HG02885 (cell line): ENCODE measurements at regions not wholly inside any gene's neighbourhood (a gene's known extent, or its start where the extent isn't known, plus 50 kb on each side); places are given as distances from the start of the nearest gene placed in this dataset.
"Not testable (repeated sequence)": the region's sequence is repeated elsewhere in the genome, so short reads cannot be mapped to it uniquely, and the experiment has no call there.

Experiments
- ATAC-seq: cut with Tn5 transposase; IDR thresholded peaks from one replicate; pipeline ENCODE4 v1.9.1; 2021; ENCODE audit warnings: mild to moderate bottlenecking; ENCODE audit not compliant: unreplicated experiment, poor library complexity

- ATAC-seq = no peak
Measured at GRCh38 chr2:104904889-104905288, 51.0 kb downstream of the POU3F3 start.

GRCh38 chr2:104909317-104909716 lies 55.4 kb downstream of the POU3F3 start:
- ATAC-seq = no peak

- peak; percentile 73 for ATAC-seq
Measured at GRCh38 chr2:104914509-104914908, 60.6 kb downstream of the POU3F3 start.

DNA sequence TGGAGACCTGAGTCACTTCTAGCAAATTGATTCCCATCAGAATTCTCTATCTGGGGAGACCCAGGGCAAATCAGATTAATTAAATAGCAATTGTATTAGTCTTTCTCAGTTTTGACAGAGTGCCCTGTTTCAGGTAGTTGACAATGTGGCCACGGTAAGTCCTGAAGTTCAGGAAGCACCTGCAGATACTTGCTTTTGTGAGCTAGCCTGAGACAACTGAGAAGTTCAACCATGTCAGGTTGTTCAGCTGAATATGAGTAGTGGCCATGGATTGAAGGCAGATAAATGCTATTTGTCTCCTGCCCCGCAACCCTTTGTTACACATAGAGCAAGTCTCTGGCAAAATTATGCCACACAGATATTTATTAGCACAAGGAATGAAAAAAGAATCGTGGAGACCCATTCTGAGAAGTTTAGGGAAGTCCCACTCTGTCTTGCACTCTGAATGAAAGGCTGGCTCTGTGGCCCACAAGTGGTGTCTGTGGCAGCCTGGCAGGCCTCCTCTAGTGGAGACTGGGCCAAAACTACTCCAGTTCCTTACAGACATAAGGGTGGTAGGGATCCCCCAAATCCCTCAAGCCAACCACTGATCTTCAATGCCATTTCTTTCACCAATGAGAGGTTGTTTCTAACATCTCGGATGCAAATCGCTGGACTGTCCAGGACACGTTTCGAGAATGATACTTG lies 61.3 kb downstream of the POU3F3 start:
- no peak for ATAC-seq

DNA sequence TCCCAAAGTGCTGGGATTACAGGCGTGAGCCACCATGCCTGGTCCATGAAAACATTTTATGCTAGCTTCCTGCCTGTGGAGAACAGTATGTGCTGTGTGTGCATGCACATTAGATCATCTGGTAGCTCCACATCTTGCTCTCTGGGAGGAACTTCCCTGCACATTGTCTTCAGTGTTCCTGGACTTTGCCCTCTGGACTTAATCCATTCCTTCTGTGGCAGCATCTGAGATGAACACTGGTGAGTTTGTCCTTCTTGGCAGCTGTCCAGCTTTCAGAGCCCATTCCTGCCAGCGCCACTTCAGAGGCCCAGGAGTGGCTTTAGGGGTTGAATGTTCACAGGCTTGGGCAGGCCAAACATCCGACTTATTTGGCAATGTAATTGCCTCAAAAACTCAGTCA lies 65.2 kb downstream of the POU3F3 start:
- no peak for ATAC-seq

- ATAC-seq = peak; percentile 80
Measured at GRCh38 chr2:104923665-104924064, 69.8 kb downstream of the POU3F3 start.

DNA sequence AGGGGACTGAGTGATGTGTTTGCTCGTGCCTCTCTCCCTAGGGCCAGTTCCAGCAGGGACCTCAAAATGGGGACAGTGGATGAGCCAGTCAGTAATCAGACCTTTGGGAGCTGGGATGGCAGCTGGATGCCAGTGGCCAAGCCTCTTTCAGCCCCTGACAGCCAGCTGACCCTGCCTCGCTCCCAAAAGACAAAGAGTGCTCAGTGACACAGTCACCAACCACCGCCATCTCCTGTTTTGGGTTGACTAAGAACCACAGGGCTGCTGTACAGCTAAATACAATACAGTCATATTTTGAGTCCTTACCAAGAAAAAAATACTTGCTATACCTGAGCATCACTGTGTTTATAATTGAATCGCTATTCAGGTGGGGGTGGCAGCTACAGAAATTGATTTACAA lies 75.7 kb downstream of the POU3F3 start:
- ATAC-seq = peak; percentile 62

GRCh38 chr2:104930732-104931131 lies 76.8 kb downstream of the POU3F3 start:
- no peak for ATAC-seq

DNA sequence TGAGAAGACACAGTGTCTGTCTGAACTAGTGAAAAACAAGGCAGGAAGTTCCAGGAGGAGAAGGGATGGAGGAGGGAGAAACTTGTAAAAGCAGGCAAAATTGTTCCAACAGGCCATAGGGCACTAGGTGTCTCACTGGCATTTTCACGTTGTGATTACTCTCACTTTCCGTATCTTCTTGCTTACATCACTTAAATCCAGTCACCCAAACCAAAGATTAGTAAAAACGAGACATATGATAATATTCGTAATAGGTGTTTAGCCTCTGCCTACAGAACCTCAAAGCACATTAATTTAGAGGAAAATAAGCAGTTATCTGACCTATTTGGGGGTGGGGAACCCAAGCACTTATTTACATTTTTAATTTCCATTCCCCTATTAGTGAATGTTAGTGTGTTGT lies 78.3 kb downstream of the POU3F3 start:
- peak; percentile 78 for ATAC-seq

DNA sequence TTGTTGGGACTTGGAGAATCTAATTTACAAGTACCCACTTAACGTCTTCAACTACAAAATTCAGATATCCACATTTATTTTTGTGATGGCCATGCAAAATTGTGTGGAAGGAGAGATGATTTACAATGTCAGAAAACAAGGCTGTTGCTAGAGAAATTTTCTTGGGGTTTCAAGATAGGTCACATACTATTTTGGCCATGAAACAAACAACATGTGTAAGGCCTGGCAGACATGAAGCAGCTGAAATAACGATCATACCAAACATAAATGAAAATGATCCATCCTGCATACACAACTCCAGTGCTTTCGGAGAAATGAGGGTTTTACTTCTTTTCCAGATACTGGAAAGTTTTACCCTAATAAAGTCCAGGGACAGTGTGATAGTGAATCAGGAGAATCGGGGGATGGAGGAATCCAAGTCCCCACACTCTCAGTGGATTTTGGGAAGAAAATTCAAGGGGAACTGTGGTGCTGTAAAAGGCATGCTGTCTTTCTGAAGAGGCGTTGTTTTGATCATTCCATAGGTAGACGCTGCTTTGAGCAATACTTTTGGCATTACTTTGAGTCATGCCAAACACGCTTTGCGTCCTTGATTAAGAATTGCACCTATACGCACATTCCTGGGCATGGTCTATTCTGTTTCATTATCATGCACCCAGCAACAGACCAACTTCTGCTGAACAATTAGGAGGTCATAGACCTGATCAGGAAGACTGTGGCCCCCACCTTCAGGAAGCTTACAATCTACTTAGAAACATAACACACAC lies 79.4 kb downstream of the POU3F3 start:
- no peak for ATAC-seq

DNA sequence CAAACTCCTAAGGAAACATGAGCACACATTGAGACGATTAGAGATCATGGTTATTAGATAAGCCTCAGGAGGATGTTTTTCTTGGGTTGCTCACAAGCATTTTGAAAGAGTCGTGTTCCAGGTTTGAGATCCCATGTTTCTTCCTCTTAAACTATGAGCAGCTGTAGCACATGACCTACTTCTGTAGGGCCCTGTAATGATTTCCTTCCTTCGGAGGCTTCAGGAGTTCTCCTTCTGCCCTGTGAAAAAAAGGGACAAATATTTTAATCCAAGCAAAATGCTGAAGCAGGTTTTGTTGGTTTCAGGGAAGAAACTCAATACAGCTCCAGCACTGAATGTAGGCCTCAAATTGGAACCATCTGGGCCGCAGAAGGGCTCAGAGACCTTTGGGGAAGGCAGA lies 82.6 kb downstream of the POU3F3 start:
- no peak for ATAC-seq

DNA sequence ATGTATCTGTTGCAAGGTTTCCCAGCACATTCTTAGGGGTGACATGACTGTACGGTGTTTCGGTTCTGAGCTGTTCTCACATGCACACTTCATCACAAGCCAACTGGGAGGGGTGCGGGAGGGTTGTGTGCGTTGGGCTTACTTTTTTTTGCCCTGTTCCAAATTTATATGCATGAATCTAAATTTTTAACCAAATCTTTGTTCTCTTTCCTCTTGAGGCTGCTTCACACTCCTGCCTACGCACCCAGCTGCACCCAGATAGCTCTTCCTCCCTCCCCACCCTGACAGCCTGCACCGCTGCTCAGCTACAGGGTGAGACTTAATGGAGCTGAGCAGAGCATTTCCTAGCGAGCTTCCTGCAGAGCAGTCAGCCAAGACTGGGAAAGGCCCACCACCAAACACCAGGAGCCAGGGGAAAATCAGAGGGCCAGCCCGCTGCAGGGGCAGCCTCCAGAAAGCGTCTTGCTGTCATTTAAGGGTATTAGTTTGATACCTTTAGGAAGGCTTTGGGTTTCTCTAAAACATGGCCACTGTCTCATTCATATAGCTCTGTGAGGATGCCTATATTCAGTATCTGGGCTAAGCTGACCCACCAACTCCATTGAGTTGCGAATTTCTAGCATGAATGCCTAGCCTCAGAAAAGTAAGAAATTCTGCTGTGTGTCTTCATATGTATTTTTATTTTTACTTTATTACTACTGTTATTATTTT lies 84.5 kb downstream of the POU3F3 start:
- ATAC-seq = peak; percentile 97

DNA sequence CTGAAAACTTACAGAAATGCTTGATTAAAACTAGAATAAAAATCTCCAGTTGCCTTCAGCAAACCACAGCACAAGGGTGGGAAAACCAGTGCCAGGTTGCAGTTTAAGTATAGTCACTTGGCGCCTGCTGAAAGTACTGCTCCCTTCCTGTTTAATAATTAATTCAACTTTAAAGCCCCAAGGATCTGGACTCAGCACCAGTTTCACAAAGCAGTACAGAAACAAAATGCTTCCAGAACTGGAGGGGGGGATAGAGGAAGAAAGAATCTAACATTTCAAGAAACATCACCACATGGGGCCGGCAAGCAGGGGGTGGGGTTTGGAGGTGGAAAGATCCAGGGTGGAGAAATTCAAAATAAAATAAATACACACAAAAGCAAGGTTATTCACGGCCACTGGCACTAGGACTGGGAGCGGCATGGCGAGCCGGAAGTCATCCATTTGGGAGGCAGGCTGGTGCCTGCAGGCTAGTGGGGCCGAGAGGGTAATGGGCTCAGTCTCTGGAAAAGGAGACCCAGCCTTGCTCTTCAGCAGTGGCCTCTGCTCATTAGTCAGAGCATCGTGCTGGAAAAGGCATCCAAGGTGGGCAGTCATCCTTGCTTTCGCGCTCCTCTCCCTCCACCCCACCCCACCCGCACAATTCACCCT lies 85.8 kb downstream of the POU3F3 start:
- no peak for ATAC-seq

GRCh38 chr2:104944495-104944894 lies 90.6 kb downstream of the POU3F3 start:
- ATAC-seq = no peak

DNA sequence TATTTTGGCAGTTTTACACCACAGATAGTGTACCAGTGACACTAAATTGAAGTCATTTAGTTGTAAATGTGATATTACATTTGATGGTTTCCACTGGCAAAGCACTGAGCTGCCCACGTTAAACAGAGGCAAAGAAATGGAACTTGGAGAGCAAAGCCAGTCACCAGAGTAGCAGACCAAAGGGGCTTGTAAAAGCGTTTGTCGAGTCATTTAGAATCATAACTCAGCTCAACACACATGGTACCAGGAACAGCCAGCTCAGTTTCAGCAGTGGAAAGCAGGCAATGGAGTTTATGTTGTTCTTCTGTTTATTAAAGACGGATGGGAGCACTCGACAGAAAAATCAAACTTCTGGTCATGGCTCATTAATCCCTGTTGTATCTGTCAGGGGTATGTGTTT lies 91.2 kb downstream of the POU3F3 start:
- no peak for ATAC-seq

GRCh38 chr2:104945866-104946265 lies 92.0 kb downstream of the POU3F3 start:
- ATAC-seq = no peak

- not testable (repeated sequence) for ATAC-seq
Measured at GRCh38 chr2:104947456-104947855, 90.4 kb upstream of the MRPS9 start.

DNA sequence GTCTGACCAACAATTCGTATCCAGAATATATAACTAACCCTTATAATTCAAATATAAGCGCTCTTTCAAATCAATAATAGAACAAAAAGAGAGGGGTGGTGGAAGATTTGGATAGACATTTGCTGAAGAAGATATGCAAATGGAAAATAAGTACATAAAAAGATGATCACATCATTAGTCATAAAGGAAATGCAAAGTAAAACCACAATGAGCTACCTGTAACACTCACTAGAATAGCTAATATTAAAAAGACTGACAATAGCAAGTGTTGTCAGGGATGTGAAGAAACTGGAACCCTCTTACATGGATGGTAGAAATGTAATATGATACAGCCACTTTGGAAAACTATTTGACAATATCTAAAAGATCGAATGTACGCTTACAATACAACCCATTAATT lies 84.9 kb upstream of the MRPS9 start:
- no peak for ATAC-seq

GRCh38 chr2:104965900-104966299 lies 72.0 kb upstream of the MRPS9 start:
- no peak for ATAC-seq

GRCh38 chr2:104969564-104969963 lies 68.3 kb upstream of the MRPS9 start:
- no peak for ATAC-seq

- ATAC-seq = no peak
Measured at GRCh38 chr2:104975371-104975770, 62.5 kb upstream of the MRPS9 start.
